ENCODE measurements at regions not wholly inside any gene's neighbourhood (a gene's known extent, or its start where the extent isn't known, plus 50 kb on each side); places are given as distances from the start of the nearest gene placed in this dataset.

DNA sequence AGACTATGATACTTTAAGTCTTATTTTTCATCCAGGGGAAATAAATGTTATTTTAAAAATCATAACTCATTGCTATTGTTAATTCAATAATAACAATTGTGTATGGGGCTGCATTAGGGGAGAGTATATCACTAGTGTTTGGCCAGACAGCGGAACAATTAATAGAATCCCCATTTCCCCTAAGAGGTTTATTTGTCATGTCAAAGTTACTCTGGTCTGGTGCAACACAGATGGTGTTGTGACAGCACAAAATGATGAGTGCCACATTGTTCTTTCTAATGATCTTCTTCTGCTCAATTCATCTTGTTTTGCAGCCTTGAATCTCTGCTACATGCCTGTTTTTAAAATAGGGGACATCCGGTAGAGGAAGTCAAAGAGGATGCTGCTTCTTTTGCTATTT is 351.6 kb downstream of the NSUN3 start:
- TF ChIP-seq, protein P1, sequence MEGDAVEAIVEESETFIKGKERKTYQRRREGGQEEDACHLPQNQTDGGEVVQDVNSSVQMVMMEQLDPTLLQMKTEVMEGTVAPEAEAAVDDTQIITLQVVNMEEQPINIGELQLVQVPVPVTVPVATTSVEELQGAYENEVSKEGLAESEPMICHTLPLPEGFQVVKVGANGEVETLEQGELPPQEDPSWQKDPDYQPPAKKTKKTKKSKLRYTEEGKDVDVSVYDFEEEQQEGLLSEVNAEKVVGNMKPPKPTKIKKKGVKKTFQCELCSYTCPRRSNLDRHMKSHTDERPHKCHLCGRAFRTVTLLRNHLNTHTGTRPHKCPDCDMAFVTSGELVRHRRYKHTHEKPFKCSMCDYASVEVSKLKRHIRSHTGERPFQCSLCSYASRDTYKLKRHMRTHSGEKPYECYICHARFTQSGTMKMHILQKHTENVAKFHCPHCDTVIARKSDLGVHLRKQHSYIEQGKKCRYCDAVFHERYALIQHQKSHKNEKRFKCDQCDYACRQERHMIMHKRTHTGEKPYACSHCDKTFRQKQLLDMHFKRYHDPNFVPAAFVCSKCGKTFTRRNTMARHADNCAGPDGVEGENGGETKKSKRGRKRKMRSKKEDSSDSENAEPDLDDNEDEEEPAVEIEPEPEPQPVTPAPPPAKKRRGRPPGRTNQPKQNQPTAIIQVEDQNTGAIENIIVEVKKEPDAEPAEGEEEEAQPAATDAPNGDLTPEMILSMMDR (conservative IDR thresholded peaks at IDR 0.05; ENCODE audit: low read depth, low read length), result no peak
- no peak for TF ChIP-seq EZH2 (IDR thresholded peaks at IDR 0.05; ENCODE audit: borderline replicate concordance, low read depth, low read length, poor library complexity, severe bottlenecking)

Data from A673 (cell line).